ENCODE measurements at regions not wholly inside any gene's neighbourhood (a gene's known extent, or its start where the extent isn't known, plus 50 kb on each side); places are given as distances from the start of the nearest gene placed in this dataset.

DNA sequence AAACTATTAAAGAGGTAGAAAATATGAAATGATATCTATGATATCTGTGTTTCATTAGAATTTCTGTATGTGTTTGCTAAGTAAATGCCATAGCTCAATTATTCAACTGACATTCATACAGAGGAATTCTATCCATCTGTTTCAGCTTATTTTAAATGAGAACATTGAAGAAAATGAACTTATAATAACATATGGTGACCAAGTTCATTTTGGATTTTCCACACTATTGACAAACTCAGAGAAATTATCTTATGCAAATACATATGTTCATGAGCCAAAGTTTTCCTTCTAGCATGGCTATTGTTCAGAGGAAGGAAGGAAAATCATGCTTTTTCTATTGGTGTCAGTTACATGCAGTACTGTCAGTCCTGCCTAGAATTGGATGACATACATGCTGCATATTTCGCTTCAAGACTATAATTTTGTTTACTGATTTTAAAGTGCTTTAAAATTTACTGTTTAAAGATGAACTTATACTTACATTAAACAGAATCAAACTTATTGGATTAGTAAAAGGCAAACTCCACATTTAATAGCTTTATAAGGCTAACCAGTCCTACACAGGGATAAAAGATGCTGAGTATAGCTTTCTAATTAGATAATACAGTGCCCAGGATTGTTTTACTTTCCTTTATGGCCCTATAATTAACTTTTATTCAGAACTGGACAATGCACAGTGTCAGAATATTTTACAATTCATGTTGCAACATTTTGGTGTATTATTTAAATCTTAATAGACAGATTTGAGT, 646.2 kb downstream of the TRAM1L1 start:
- Histone ChIP-seq H3K9me3 (replicated peaks; ENCODE audit: low read length) (no peaks in the 10 kb centered on the region), H3K4me3 (ENCODE audit: low read length) (no peak overlapping the region), H3K4me2 (ENCODE audit: low read length) (no peak overlapping the region), H3K9ac (ENCODE audit: low read depth, low read length) (no peak overlapping the region), H3K4me1 (ENCODE audit: control insufficient read depth, insufficient read depth, low read length) (no peaks in the 10 kb centered on the region), H3K27me3 (ENCODE audit: control insufficient read depth, insufficient read depth, low read length) (no peaks in the 10 kb centered on the region), H3K36me3 (ENCODE audit: insufficient read depth, low read length) (no peaks in the 10 kb centered on the region)

DNA sequence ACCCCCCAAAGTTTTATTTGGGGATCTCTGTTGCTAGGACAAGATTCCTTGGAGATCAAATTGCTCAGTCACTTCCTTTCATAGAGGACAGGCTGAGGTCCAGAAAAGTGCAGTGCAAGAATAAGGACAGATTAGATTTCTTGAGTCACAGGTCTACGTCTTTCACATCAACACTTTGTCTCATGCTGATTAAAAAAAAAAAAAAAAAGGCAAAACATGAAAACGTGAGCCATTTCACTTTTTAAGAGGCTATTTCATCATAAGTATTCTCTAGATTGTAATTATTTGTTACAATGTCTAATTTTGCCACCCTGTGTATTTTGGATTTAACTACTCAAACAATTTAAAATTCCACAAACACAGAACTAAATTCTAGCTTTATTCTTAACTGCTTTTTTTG, 647.0 kb downstream of the TRAM1L1 start:
- Histone ChIP-seq H3K4me3 (ENCODE audit: low read length) (no peak overlapping the region), H3K9ac (ENCODE audit: low read depth, low read length) (no peak overlapping the region), H3K4me2 (ENCODE audit: low read length) (no peak overlapping the region), H3K27me3 (ENCODE audit: control insufficient read depth, insufficient read depth, low read length) (no peaks in the 10 kb centered on the region), H3K4me1 (ENCODE audit: control insufficient read depth, insufficient read depth, low read length) (no peaks in the 10 kb centered on the region), H3K36me3 (ENCODE audit: insufficient read depth, low read length) (no peaks in the 10 kb centered on the region), H3K9me3 (replicated peaks; ENCODE audit: low read length) (no peaks in the 10 kb centered on the region)

DNA sequence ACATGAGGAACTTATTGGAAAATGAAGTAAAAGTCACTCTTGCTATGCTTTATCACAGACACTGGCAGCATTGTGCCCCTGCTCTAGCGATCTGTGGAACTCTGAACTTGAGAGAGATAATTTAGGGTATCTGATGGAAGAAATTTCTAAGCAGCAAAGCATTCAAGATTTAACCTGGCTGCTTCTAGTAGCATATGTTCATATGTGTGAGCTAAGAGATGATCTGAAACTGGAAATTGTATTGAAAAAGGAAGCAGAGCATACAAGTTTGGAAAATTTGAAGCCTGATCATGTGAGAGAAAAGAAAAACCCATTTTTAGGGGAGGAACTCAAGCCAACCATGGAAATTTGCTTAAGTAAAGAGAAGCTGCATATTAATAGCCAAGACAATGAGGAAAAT, 657.7 kb downstream of the TRAM1L1 start:
- Histone ChIP-seq H3K9ac (ENCODE audit: low read depth, low read length) (no peak overlapping the region), H3K9me3 (replicated peaks; ENCODE audit: low read length) (peaks cover 3% of the 10 kb centered on the region), H3K4me2 (ENCODE audit: low read length) (no peak overlapping the region), H3K4me1 (ENCODE audit: control insufficient read depth, insufficient read depth, low read length) (no peaks in the 10 kb centered on the region), H3K4me3 (ENCODE audit: low read length) (no peak overlapping the region), H3K36me3 (ENCODE audit: insufficient read depth, low read length) (no peaks in the 10 kb centered on the region), H3K27me3 (ENCODE audit: control insufficient read depth, insufficient read depth, low read length) (no peaks in the 10 kb centered on the region)

DNA sequence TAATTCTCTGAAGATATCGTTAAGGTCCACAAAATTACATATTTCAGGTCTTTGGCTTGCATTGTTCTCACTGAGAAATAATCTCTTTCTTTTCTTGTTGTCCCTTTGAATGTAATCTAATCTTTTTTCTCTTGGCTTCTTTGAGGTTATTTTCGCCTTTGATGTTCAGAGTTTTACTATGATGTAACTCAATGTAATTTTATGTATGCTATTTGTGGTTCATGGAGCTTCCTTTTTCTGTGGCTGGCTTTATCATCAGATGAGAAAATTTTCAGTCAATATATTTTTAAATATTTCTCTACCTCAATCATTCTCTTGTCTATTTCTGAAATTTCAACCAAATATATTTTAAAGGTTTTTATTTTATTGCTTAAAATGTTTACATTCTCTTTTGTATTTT, 672.2 kb downstream of the TRAM1L1 start:
- Histone ChIP-seq H3K27me3 (ENCODE audit: control insufficient read depth, insufficient read depth, low read length) (no peaks in the 10 kb centered on the region), H3K36me3 (ENCODE audit: insufficient read depth, low read length) (no peaks in the 10 kb centered on the region), H3K4me3 (ENCODE audit: low read length) (no peak overlapping the region), H3K4me1 (ENCODE audit: control insufficient read depth, insufficient read depth, low read length) (no peaks in the 10 kb centered on the region), H3K4me2 (ENCODE audit: low read length) (no peak overlapping the region), H3K9me3 (replicated peaks; ENCODE audit: low read length) (no peaks in the 10 kb centered on the region), H3K9ac (ENCODE audit: low read depth, low read length) (no peak overlapping the region)

DNA sequence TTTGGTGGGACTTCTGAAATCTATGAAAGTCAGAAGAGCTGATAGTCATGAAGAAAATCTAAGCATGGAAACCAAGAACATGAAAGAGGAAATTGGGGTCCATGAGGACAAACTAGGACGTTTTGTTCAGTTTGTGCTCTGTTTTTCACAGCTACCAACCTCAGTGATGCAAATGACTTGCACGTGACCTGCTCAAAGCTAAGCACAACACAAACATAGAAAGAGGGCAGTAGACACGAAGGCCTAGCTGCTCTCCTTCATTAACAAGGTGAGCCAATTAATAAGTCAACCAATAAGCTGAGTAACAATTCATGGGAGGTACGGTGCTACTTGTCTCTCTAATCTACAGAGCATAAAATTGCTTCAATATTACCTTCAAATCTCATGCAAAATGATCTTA, 684.1 kb downstream of the TRAM1L1 start:
- no peak overlapping the region for H3K4me2 ChIP-seq (ENCODE audit: low read length)
- H3K9ac ChIP-seq (ENCODE audit: low read depth, low read length): no peak overlapping the region
- H3K9me3 ChIP-seq (replicated peaks; ENCODE audit: low read length): no peaks in the 10 kb centered on the region
- H3K36me3 ChIP-seq (ENCODE audit: insufficient read depth, low read length): no peaks in the 10 kb centered on the region
- no peaks in the 10 kb centered on the region for H3K4me1 ChIP-seq (ENCODE audit: control insufficient read depth, insufficient read depth, low read length)
- no peak overlapping the region for H3K4me3 ChIP-seq (ENCODE audit: low read length)
- H3K27me3 ChIP-seq (ENCODE audit: control insufficient read depth, insufficient read depth, low read length): no peaks in the 10 kb centered on the region

DNA sequence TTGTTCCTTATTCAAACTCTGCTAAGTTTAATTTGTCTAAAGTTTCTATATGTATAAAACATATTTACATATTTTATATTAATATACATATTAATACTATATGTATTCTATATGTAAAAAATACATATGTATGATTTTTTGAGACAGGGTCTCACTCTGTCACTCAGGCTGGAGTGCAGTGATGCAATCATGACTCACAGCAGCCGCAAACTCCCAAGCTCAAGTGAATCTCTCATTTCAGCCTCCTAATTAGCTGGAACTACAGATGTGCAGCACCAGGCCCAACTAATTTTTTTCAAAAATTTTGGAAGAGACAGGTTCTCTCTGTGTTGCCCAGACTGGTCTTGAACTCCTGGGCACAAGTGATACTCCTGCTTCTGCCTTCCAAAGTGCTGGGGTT, 684.9 kb downstream of the TRAM1L1 start:
- Histone ChIP-seq H3K36me3 (ENCODE audit: insufficient read depth, low read length) (no peaks in the 10 kb centered on the region), H3K4me1 (ENCODE audit: control insufficient read depth, insufficient read depth, low read length) (no peaks in the 10 kb centered on the region), H3K4me2 (ENCODE audit: low read length) (no peak overlapping the region), H3K9me3 (replicated peaks; ENCODE audit: low read length) (no peaks in the 10 kb centered on the region), H3K9ac (ENCODE audit: low read depth, low read length) (no peak overlapping the region), H3K27me3 (ENCODE audit: control insufficient read depth, insufficient read depth, low read length) (no peaks in the 10 kb centered on the region), H3K4me3 (ENCODE audit: low read length) (no peak overlapping the region)

DNA sequence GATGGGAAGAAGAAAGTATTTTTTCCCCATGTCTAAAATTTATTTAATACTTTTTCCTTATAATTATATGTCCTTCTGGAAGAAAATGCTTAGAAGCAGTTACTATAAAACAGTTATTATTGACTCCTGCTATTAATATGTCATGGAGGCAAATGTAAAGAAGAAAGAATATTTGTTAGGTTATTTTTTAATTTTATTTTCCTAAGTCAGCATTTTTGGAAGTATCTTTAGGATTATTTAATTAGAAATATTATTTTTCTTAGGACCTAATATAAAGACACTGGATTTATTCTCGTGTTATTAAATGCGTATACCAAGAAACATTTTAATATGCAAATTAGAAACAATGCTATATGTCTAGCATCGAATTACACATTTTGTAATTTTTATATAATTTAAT, 687.7 kb downstream of the TRAM1L1 start:
- Histone ChIP-seq H3K27me3 (ENCODE audit: control insufficient read depth, insufficient read depth, low read length) (no peaks in the 10 kb centered on the region), H3K36me3 (ENCODE audit: insufficient read depth, low read length) (no peaks in the 10 kb centered on the region), H3K4me3 (ENCODE audit: low read length) (no peak overlapping the region), H3K9me3 (replicated peaks; ENCODE audit: low read length) (no peaks in the 10 kb centered on the region), H3K4me2 (ENCODE audit: low read length) (no peak overlapping the region), H3K4me1 (ENCODE audit: control insufficient read depth, insufficient read depth, low read length) (no peaks in the 10 kb centered on the region), H3K9ac (ENCODE audit: low read depth, low read length) (no peak overlapping the region)

DNA sequence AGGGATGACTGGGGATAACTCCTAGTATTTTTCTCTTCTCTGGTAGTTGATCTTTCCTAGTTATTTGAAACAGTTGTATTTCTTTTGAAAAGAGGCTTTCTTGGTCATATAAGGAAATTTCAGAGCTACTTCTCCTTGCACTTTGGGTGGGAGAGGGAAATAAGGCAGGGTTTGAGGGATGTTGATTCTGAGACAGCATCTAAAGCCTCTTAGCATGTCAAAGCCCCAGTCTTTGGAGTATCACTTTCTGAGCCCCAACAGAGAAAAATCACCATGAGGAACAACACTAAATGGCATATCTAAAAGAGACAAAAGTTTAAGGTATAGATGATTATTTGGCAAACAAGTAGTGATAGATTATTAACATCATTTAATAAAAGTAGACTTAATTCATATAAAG, 688.1 kb downstream of the TRAM1L1 start:
- H3K4me1 ChIP-seq (ENCODE audit: control insufficient read depth, insufficient read depth, low read length): no peaks in the 10 kb centered on the region
- H3K4me3 ChIP-seq (ENCODE audit: low read length): no peak overlapping the region

DNA sequence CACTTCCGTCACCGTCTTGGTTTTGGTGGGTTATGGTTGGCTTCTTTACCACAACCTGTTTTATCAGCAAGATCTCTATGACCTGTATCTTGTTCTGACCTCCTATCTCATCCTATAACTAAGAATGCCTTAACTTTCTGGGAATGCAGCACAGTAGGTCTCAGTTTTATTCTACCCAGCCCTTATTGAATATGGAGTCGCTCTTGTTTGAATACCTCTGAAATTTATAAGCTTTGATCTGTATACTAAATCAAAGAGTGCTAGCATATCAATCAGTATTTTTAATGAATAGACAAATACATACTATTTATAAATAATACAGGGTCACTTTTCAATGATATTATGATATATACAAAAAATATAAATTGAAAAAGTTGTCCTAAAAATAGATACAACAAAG, 690.0 kb downstream of the TRAM1L1 start:
- Histone ChIP-seq H3K36me3 (ENCODE audit: insufficient read depth, low read length) (no peaks in the 10 kb centered on the region), H3K9ac (ENCODE audit: low read depth, low read length) (no peak overlapping the region), H3K4me1 (ENCODE audit: control insufficient read depth, insufficient read depth, low read length) (no peaks in the 10 kb centered on the region), H3K9me3 (replicated peaks; ENCODE audit: low read length) (no peaks in the 10 kb centered on the region), H3K4me3 (ENCODE audit: low read length) (no peak overlapping the region), H3K4me2 (ENCODE audit: low read length) (no peak overlapping the region), H3K27me3 (ENCODE audit: control insufficient read depth, insufficient read depth, low read length) (no peaks in the 10 kb centered on the region)

More for the DNA sequence above, 688.1 kb downstream of the TRAM1L1 start:
- H3K9me3 ChIP-seq (replicated peaks; ENCODE audit: low read length): no peaks in the 10 kb centered on the region
- no peaks in the 10 kb centered on the region for H3K27me3 ChIP-seq (ENCODE audit: control insufficient read depth, insufficient read depth, low read length)
- no peak overlapping the region for H3K4me2 ChIP-seq (ENCODE audit: low read length)
- no peak overlapping the region for H3K9ac ChIP-seq (ENCODE audit: low read depth, low read length)
- no peaks in the 10 kb centered on the region for H3K36me3 ChIP-seq (ENCODE audit: insufficient read depth, low read length)

DNA sequence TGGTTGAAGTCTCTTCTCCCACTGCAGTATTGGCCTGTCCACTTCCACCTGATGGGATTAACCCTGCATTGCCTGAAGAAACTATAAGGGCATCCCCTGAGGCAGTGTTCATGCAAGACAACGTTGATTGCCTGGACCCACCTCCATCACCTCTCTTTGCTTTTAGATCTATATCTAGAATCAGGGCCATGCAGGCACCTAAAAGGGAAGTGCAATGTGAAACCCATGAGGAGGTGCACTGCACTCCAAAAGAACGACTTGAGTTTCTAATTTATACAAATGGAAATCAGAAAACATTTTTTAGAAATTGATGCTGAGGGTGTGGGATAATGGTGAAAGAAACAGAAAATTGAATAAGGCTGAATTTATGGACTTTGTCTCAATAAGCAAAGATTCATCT, 694.4 kb downstream of the TRAM1L1 start:
- Histone ChIP-seq H3K9me3 (replicated peaks; ENCODE audit: low read length) (no peaks in the 10 kb centered on the region), H3K36me3 (ENCODE audit: insufficient read depth, low read length) (no peaks in the 10 kb centered on the region), H3K4me3 (ENCODE audit: low read length) (no peak overlapping the region), H3K4me1 (ENCODE audit: control insufficient read depth, insufficient read depth, low read length) (no peaks in the 10 kb centered on the region), H3K4me2 (ENCODE audit: low read length) (no peak overlapping the region), H3K9ac (ENCODE audit: low read depth, low read length) (no peak overlapping the region), H3K27me3 (ENCODE audit: control insufficient read depth, insufficient read depth, low read length) (no peaks in the 10 kb centered on the region)

DNA sequence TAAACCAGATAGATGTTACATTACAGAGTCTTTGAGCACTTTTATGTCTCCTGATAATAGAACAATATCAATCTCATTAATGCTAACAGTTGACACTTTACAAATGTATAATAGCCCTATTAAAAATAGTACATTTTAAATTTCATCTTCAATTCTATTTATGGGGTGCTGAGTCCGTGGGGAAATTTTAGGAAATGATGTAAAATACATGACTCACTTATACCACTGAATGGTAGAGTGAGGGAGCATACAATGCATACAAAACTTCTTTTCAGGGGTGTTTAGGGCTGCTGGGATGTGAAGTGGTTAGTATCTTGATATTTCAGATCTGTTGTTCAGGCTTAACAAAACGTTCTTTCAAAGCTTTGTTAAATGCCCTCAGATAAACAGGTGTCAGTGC, 696.2 kb downstream of the TRAM1L1 start:
- Histone ChIP-seq H3K9me3 (replicated peaks; ENCODE audit: low read length) (no peaks in the 10 kb centered on the region), H3K4me2 (ENCODE audit: low read length) (no peak overlapping the region)

DNA sequence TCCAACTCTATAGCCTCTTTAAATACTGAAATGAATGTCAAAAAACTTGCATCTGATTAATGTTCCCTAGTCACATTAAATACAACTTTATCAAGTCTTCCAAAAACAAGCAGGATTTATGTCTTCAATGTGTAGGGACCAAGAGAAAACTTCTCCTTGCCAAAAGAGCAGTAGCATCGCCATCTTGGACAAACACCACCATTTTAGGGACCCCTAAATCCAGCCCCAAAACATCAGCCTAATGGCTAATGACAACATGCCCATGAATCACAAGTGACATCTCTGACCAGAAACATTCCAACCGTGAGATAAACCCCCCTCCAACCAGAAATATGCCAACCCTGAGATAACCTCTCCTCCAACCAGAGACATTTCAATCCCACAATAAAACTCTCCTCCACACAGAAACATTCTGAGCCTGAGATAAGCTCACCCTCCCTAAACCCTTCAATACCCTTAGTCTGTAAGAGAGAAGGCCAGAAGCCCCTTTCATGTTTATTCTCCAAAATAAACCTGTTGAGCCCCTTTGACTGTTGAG, 697.4 kb downstream of the TRAM1L1 start:
- Histone ChIP-seq H3K27me3 (ENCODE audit: control insufficient read depth, insufficient read depth, low read length) (no peaks in the 10 kb centered on the region), H3K4me1 (ENCODE audit: control insufficient read depth, insufficient read depth, low read length) (no peaks in the 10 kb centered on the region), H3K36me3 (ENCODE audit: insufficient read depth, low read length) (no peaks in the 10 kb centered on the region), H3K4me2 (ENCODE audit: low read length) (no peak overlapping the region), H3K4me3 (ENCODE audit: low read length) (no peak overlapping the region), H3K9me3 (replicated peaks; ENCODE audit: low read length) (no peaks in the 10 kb centered on the region), H3K9ac (ENCODE audit: low read depth, low read length) (no peak overlapping the region)

More for the DNA sequence above, 696.2 kb downstream of the TRAM1L1 start:
- no peaks in the 10 kb centered on the region for H3K4me1 ChIP-seq (ENCODE audit: control insufficient read depth, insufficient read depth, low read length)
- no peaks in the 10 kb centered on the region for H3K36me3 ChIP-seq (ENCODE audit: insufficient read depth, low read length)
- no peak overlapping the region for H3K9ac ChIP-seq (ENCODE audit: low read depth, low read length)
- no peaks in the 10 kb centered on the region for H3K27me3 ChIP-seq (ENCODE audit: control insufficient read depth, insufficient read depth, low read length)
- no peak overlapping the region for H3K4me3 ChIP-seq (ENCODE audit: low read length)

All from skeletal muscle satellite cell (primary cell).